Effector CD8-positive, alpha-beta T cell (primary cell): ENCODE measurements at regions not wholly inside any gene's neighbourhood (a gene's known extent, or its start where the extent isn't known, plus 50 kb on each side); places are given as distances from the start of the nearest gene placed in this dataset.
"Not testable (repeated sequence)": the region's sequence is repeated elsewhere in the genome, so short reads cannot be mapped to it uniquely, and the experiment has no call there.

Source experiments
- DNase-seq: peaks from one replicate; lab custom pipeline; 2025; lab: John Stamatoyannopoulos, UW

GRCh38 chr5:66413931-66414330 lies 182.3 kb upstream of the MAST4 start:
- DNase-seq: no peak

GRCh38 chr5:66415208-66415607 lies 181.0 kb upstream of the MAST4 start:
- DNase-seq: no peak

- DNase-seq: no peak
Measured at GRCh38 chr5:66416698-66417097, 179.5 kb upstream of the MAST4 start.

GRCh38 chr5:66417781-66418180 lies 178.4 kb upstream of the MAST4 start:
- no peak for DNase-seq

GRCh38 chr5:66423484-66423883 lies 172.7 kb upstream of the MAST4 start:
- no peak for DNase-seq

GRCh38 chr5:66425842-66426241 lies 170.4 kb upstream of the MAST4 start:
- DNase-seq: no peak

- DNase-seq: no peak
Measured at GRCh38 chr5:66426259-66427138, 169.7 kb upstream of the MAST4 start.

GRCh38 chr5:66427139-66427442 lies 169.1 kb upstream of the MAST4 start:
- no peak for DNase-seq

GRCh38 chr5:66436721-66437120 lies 159.5 kb upstream of the MAST4 start:
- no peak for DNase-seq

- DNase-seq: no peak
Measured at GRCh38 chr5:66438087-66438486, 158.1 kb upstream of the MAST4 start.

GRCh38 chr5:66438696-66439095 lies 157.5 kb upstream of the MAST4 start:
- DNase-seq: no peak

- no peak for DNase-seq
Measured at GRCh38 chr5:66440202-66440680, 156.0 kb upstream of the MAST4 start.

- no peak for DNase-seq
Measured at GRCh38 chr5:66441351-66441750, 154.8 kb upstream of the MAST4 start.

GRCh38 chr5:66442951-66443445 lies 153.2 kb upstream of the MAST4 start:
- no peak for DNase-seq

- DNase-seq: no peak
Measured at GRCh38 chr5:66443462-66444130, 152.6 kb upstream of the MAST4 start.

GRCh38 chr5:66448070-66448469 lies 148.1 kb upstream of the MAST4 start:
- not testable (repeated sequence) for DNase-seq

GRCh38 chr5:66450237-66450636 lies 146.0 kb upstream of the MAST4 start:
- no peak for DNase-seq

GRCh38 chr5:66450988-66451387 lies 145.2 kb upstream of the MAST4 start:
- no peak for DNase-seq

GRCh38 chr5:66452109-66452508 lies 144.1 kb upstream of the MAST4 start:
- no peak for DNase-seq

GRCh38 chr5:66454186-66455078 lies 141.8 kb upstream of the MAST4 start:
- no peak for DNase-seq

GRCh38 chr5:66459728-66460127 lies 136.5 kb upstream of the MAST4 start:
- no peak for DNase-seq

GRCh38 chr5:66467564-66467963 lies 128.6 kb upstream of the MAST4 start:
- DNase-seq: no peak
